Smooth muscle cell (in vitro differentiated cells): ENCODE measurements at regions not wholly inside any gene's neighbourhood (a gene's known extent, or its start where the extent isn't known, plus 50 kb on each side); places are given as distances from the start of the nearest gene placed in this dataset.
A peak's percentile ranks its signal among the peaks of the same experiment; 100 is the strongest.

ENCODE experiments used
- DNase-seq: peaks from one replicate; lab custom pipeline; 2025; ENCODE audit not compliant: unreplicated experiment; lab: John Stamatoyannopoulos, UW
- H2AFZ ChIP-seq: fragments of 200-600 bp; sonication (generic); 2 replicates; pipeline ENCODE4 v1.6.0; 2016; ENCODE audit warnings: antibody characterized with exemption, low read depth, mild to moderate bottlenecking
- H3F3A ChIP-seq: fragments of 200-600 bp; sonication (generic); 2 replicates; pipeline ENCODE4 v1.6.0; 2017; ENCODE audit warnings: antibody characterized with exemption, low read depth
- H3K27ac ChIP-seq: fragments of 200-600 bp; sonication (generic); 2 replicates; pipeline ENCODE4 v1.5.1; 2016; ENCODE audit warnings: low read depth, mild to moderate bottlenecking
- H3K27me3 ChIP-seq: fragments of 200-600 bp; sonication (generic); 2 replicates; pipeline ENCODE4 v1.6.1; 2016; ENCODE audit warnings: low read depth, mild to moderate bottlenecking
- H3K36me3 ChIP-seq: fragments of 200-600 bp; sonication (generic); 2 replicates; pipeline ENCODE4 v1.5.1; 2016; ENCODE audit warnings: low read depth
- H3K4me1 ChIP-seq: fragments of 200-600 bp; sonication (generic); 2 replicates; pipeline ENCODE4 v1.5.1; 2016; ENCODE audit warnings: low read depth
- H3K4me2 ChIP-seq: fragments of 200-600 bp; sonication (generic); 2 replicates; pipeline ENCODE4 v1.6.0; 2016; ENCODE audit warnings: mild to moderate bottlenecking
- H3K4me3 ChIP-seq: fragments of 200-600 bp; sonication (generic); 2 replicates; pipeline ENCODE4 v1.5.1; 2016; ENCODE audit warnings: mild to moderate bottlenecking
- H3K79me2 ChIP-seq: fragments of 200-600 bp; sonication (generic); 2 replicates; pipeline ENCODE4 v1.6.0; 2016; ENCODE audit warnings: low read depth, mild to moderate bottlenecking
- H3K9ac ChIP-seq: fragments of 200-600 bp; sonication (generic); 2 replicates; pipeline ENCODE4 v1.6.0; 2016; ENCODE audit warnings: low read depth
- H3K9me3 ChIP-seq: fragments of 200-600 bp; sonication (generic); replicated peaks from 2 replicates; pipeline ENCODE4 v1.5.1; 2016; ENCODE audit warnings: low read depth
- H4K20me1 ChIP-seq: fragments of 200-600 bp; sonication (generic); 2 replicates; pipeline ENCODE4 v1.6.0; 2016; ENCODE audit warnings: low read depth
- CTCF ChIP-seq: fragments of 200-600 bp; sonication (generic); IDR thresholded peaks from 2 replicates; pipeline ENCODE4 v1.5.1; 2017; ENCODE audit warnings: borderline replicate concordance, mild to moderate bottlenecking, antibody characterized with exemption; ENCODE audit not compliant: insufficient read depth, poor library complexity, severe bottlenecking
- WGBS: methylation state at CpG from one replicate; pipeline ENCODE4 v1.1.7; 2016; ENCODE audit warnings: low lambda C conversion rate; 5-methylcytosine and 5-hydroxymethylcytosine counted together

- Histone ChIP-seq H3K27ac (peak overlapping the region; percentile 83), H3K79me2 (no peaks in the 10 kb centered on the region), H3K4me1 (peaks cover 14% of the 10 kb centered on the region), H3K9me3 (no peaks in the 10 kb centered on the region), H3K4me3 (no peak overlapping the region), H4K20me1 (no peaks in the 10 kb centered on the region), H3K4me2 (peak overlapping the region; percentile 68), H3K9ac (no peak overlapping the region), H3K36me3 (no peaks in the 10 kb centered on the region), H2AFZ (no peak overlapping the region), H3F3A (peaks cover 24% of the 10 kb centered on the region), H3K27me3 (no peaks in the 10 kb centered on the region)
- DNase-seq: no peak
- TF ChIP-seq CTCF: no peak
- WGBS: 5% methylated on average over 1 of the region's 1 CpG
Measured at GRCh38 chr11:128407962-128408361, 179.4 kb downstream of the ETS1 start.

- DNase-seq: no peak
- no peak for TF ChIP-seq CTCF
- Histone ChIP-seq H3F3A (peaks cover 29% of the 10 kb centered on the region), H3K79me2 (no peaks in the 10 kb centered on the region), H3K9ac (no peak overlapping the region), H3K4me1 (peaks cover 14% of the 10 kb centered on the region), H3K4me3 (no peak overlapping the region), H3K27ac (peak overlapping the region; percentile 49), H3K9me3 (no peaks in the 10 kb centered on the region), H3K36me3 (no peaks in the 10 kb centered on the region), H4K20me1 (no peaks in the 10 kb centered on the region), H3K4me2 (peak overlapping the region; percentile 65), H3K27me3 (no peaks in the 10 kb centered on the region), H2AFZ (peak overlapping the region; percentile 55)
- 39% methylated on average over 8 of the region's 8 CpGs for WGBS
Measured at GRCh38 chr11:128405714-128406662, 181.4 kb downstream of the ETS1 start.

- H3K36me3 ChIP-seq: no peaks in the 10 kb centered on the region
- WGBS: 55% methylated on average over 1 of the region's 1 CpG
- H3F3A ChIP-seq: peaks cover 30% of the 10 kb centered on the region
- no peak overlapping the region for H3K4me3 ChIP-seq
- H3K9ac ChIP-seq: no peak overlapping the region
- H3K27ac ChIP-seq: peak overlapping the region; percentile 49
- TF ChIP-seq CTCF: no peak
- H4K20me1 ChIP-seq: no peaks in the 10 kb centered on the region
- H3K4me2 ChIP-seq: peak overlapping the region; percentile 65
- H2AFZ ChIP-seq: no peak overlapping the region
- no peaks in the 10 kb centered on the region for H3K79me2 ChIP-seq
- no peaks in the 10 kb centered on the region for H3K27me3 ChIP-seq
- H3K4me1 ChIP-seq: peaks cover 14% of the 10 kb centered on the region
- no peaks in the 10 kb centered on the region for H3K9me3 ChIP-seq
- DNase-seq: no peak
Measured at GRCh38 chr11:128405112-128405511, 182.2 kb downstream of the ETS1 start.
